ENCODE measurements at regions not wholly inside any gene's neighbourhood (a gene's known extent, or its start where the extent isn't known, plus 50 kb on each side); places are given as distances from the start of the nearest gene placed in this dataset.

- H3K9me3 ChIP-seq (ENCODE audit: control insufficient read depth, low read length): no peaks in the 10 kb centered on the region
- TF ChIP-seq CTCF (IDR thresholded peaks at IDR 0.05): no peak
- H3K27ac ChIP-seq: no peak overlapping the region
- H3K27me3 ChIP-seq (ENCODE audit: control insufficient read depth, insufficient read depth, low read length): no peaks in the 10 kb centered on the region
- no peak overlapping the region for H3K4me3 ChIP-seq (ENCODE audit: low read depth, low read length)
- H3K4me2 ChIP-seq (ENCODE audit: low read length): no peak overlapping the region
- H3K36me3 ChIP-seq (ENCODE audit: control insufficient read depth, insufficient read depth, low read length): no peaks in the 10 kb centered on the region
- no peaks in the 10 kb centered on the region for H3K4me1 ChIP-seq
- no peak overlapping the region for H2AFZ ChIP-seq
- H3K9ac ChIP-seq: no peak overlapping the region
- H3K79me2 ChIP-seq: no peaks in the 10 kb centered on the region
These were observed 187.3 kb downstream of the C12orf50 start for GRCh38 chr12:87841935-87842334.

- TF ChIP-seq CTCF (IDR thresholded peaks at IDR 0.05): no peak
- Histone ChIP-seq H3K27ac (no peak overlapping the region), H3K79me2 (no peaks in the 10 kb centered on the region), H3K9me3 (ENCODE audit: control insufficient read depth, low read length) (no peaks in the 10 kb centered on the region), H3K4me2 (ENCODE audit: low read length) (no peak overlapping the region), H3K27me3 (ENCODE audit: control insufficient read depth, insufficient read depth, low read length) (no peaks in the 10 kb centered on the region), H3K4me1 (no peaks in the 10 kb centered on the region), H3K4me3 (ENCODE audit: low read depth, low read length) (no peak overlapping the region), H3K9ac (no peak overlapping the region), H2AFZ (no peak overlapping the region), H3K36me3 (ENCODE audit: control insufficient read depth, insufficient read depth, low read length) (no peaks in the 10 kb centered on the region)
These were observed 193.0 kb downstream of the C12orf50 start for GRCh38 chr12:87836190-87836589.

- Histone ChIP-seq H3K36me3 (ENCODE audit: control insufficient read depth, insufficient read depth, low read length) (no peaks in the 10 kb centered on the region), H3K9ac (no peak overlapping the region), H3K27me3 (ENCODE audit: control insufficient read depth, insufficient read depth, low read length) (no peaks in the 10 kb centered on the region), H2AFZ (peak overlapping the region; percentile 7), H3K4me3 (ENCODE audit: low read depth, low read length) (no peak overlapping the region), H3K79me2 (no peaks in the 10 kb centered on the region), H3K4me2 (ENCODE audit: low read length) (no peak overlapping the region), H3K4me1 (no peaks in the 10 kb centered on the region), H3K9me3 (ENCODE audit: control insufficient read depth, low read length) (no peaks in the 10 kb centered on the region), H3K27ac (no peak overlapping the region)
- TF ChIP-seq CTCF (IDR thresholded peaks at IDR 0.05): no peak
These were observed 200.7 kb downstream of the C12orf50 start for GRCh38 chr12:87828382-87828973.

GRCh38 chr12:87827638-87828264 is 201.4 kb downstream of the C12orf50 start:
- no peaks in the 10 kb centered on the region for H3K27me3 ChIP-seq (ENCODE audit: control insufficient read depth, insufficient read depth, low read length)
- H3K79me2 ChIP-seq: no peaks in the 10 kb centered on the region
- TF ChIP-seq CTCF (IDR thresholded peaks at IDR 0.05): no peak
- no peak overlapping the region for H3K4me2 ChIP-seq (ENCODE audit: low read length)
- no peak overlapping the region for H2AFZ ChIP-seq
- no peak overlapping the region for H3K27ac ChIP-seq
- H3K36me3 ChIP-seq (ENCODE audit: control insufficient read depth, insufficient read depth, low read length): no peaks in the 10 kb centered on the region
- H3K4me3 ChIP-seq (ENCODE audit: low read depth, low read length): no peak overlapping the region
- H3K9ac ChIP-seq: no peak overlapping the region
- no peaks in the 10 kb centered on the region for H3K4me1 ChIP-seq
- H3K9me3 ChIP-seq (ENCODE audit: control insufficient read depth, low read length): no peaks in the 10 kb centered on the region

- Histone ChIP-seq H3K9ac (no peak overlapping the region), H3K27me3 (ENCODE audit: control insufficient read depth, insufficient read depth, low read length) (no peaks in the 10 kb centered on the region), H3K4me2 (ENCODE audit: low read length) (no peak overlapping the region), H3K4me1 (no peaks in the 10 kb centered on the region), H2AFZ (no peak overlapping the region), H3K36me3 (ENCODE audit: control insufficient read depth, insufficient read depth, low read length) (no peaks in the 10 kb centered on the region), H3K79me2 (no peaks in the 10 kb centered on the region), H3K4me3 (ENCODE audit: low read depth, low read length) (no peak overlapping the region), H3K9me3 (ENCODE audit: control insufficient read depth, low read length) (no peaks in the 10 kb centered on the region), H3K27ac (no peak overlapping the region)
- TF ChIP-seq CTCF (IDR thresholded peaks at IDR 0.05): no peak
These were observed 206.3 kb downstream of the C12orf50 start for GRCh38 chr12:87822923-87823322.

Measured in parathyroid adenoma (tissue), 2 donors.